ENCODE measurements at regions not wholly inside any gene's neighbourhood (a gene's known extent, or its start where the extent isn't known, plus 50 kb on each side); places are given as distances from the start of the nearest gene placed in this dataset.

DNA sequence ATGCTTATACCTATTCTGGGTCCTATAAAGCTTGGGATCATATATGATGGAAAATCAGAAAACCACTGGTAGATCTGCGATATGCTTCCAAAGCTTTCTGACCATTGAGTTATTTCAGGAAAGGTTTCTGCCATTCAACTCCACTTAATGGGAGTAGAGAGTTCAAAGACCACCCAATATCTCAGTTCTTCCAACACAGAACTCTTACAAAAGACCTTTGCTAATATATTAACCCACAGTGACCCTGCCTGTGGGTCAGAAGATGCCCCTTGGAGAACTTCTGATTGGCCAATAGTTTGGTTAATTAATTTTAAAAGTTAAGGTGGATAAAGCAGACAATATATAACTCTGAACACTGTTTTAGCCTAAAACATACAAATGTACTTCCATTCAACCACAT, 213.0 kb downstream of the IPO8 start:
- WGBS, result 60% methylated on average over 1 of the region's 1 CpG
- no peak overlapping the region for H3K9ac ChIP-seq (ENCODE audit: low read depth in 1 of 2, low read length in 2 of 2)
- H3K4me3 ChIP-seq (ENCODE audit: low read depth in 1 of 3, low read length in 3 of 3), result no peak overlapping the region
- TF ChIP-seq, protein P1, sequence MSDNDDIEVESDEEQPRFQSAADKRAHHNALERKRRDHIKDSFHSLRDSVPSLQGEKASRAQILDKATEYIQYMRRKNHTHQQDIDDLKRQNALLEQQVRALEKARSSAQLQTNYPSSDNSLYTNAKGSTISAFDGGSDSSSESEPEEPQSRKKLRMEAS (IDR thresholded peaks at IDR 0.05), result no peak
- TF ChIP-seq, protein P2, sequence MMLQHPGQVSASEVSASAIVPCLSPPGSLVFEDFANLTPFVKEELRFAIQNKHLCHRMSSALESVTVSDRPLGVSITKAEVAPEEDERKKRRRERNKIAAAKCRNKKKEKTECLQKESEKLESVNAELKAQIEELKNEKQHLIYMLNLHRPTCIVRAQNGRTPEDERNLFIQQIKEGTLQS (IDR thresholded peaks at IDR 0.05), result no peak
- no peak for TF ChIP-seq HNF4A (conservative IDR thresholded peaks at IDR 0.05)
- no peak for TF ChIP-seq FOXA1 (IDR thresholded peaks at IDR 0.05)
- no peak for TF ChIP-seq SP1 (IDR thresholded peaks at IDR 0.05)
- TF ChIP-seq, protein P3, sequence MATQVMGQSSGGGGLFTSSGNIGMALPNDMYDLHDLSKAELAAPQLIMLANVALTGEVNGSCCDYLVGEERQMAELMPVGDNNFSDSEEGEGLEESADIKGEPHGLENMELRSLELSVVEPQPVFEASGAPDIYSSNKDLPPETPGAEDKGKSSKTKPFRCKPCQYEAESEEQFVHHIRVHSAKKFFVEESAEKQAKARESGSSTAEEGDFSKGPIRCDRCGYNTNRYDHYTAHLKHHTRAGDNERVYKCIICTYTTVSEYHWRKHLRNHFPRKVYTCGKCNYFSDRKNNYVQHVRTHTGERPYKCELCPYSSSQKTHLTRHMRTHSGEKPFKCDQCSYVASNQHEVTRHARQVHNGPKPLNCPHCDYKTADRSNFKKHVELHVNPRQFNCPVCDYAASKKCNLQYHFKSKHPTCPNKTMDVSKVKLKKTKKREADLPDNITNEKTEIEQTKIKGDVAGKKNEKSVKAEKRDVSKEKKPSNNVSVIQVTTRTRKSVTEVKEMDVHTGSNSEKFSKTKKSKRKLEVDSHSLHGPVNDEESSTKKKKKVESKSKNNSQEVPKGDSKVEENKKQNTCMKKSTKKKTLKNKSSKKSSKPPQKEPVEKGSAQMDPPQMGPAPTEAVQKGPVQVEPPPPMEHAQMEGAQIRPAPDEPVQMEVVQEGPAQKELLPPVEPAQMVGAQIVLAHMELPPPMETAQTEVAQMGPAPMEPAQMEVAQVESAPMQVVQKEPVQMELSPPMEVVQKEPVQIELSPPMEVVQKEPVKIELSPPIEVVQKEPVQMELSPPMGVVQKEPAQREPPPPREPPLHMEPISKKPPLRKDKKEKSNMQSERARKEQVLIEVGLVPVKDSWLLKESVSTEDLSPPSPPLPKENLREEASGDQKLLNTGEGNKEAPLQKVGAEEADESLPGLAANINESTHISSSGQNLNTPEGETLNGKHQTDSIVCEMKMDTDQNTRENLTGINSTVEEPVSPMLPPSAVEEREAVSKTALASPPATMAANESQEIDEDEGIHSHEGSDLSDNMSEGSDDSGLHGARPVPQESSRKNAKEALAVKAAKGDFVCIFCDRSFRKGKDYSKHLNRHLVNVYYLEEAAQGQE (IDR thresholded peaks at IDR 0.05), result no peak
- no peak for TF ChIP-seq JUND (IDR thresholded peaks at IDR 0.05)
- TF ChIP-seq, protein P4, sequence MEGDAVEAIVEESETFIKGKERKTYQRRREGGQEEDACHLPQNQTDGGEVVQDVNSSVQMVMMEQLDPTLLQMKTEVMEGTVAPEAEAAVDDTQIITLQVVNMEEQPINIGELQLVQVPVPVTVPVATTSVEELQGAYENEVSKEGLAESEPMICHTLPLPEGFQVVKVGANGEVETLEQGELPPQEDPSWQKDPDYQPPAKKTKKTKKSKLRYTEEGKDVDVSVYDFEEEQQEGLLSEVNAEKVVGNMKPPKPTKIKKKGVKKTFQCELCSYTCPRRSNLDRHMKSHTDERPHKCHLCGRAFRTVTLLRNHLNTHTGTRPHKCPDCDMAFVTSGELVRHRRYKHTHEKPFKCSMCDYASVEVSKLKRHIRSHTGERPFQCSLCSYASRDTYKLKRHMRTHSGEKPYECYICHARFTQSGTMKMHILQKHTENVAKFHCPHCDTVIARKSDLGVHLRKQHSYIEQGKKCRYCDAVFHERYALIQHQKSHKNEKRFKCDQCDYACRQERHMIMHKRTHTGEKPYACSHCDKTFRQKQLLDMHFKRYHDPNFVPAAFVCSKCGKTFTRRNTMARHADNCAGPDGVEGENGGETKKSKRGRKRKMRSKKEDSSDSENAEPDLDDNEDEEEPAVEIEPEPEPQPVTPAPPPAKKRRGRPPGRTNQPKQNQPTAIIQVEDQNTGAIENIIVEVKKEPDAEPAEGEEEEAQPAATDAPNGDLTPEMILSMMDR (IDR thresholded peaks at IDR 0.05; ENCODE audit: low read depth, low read length, missing input control), result no peak
- TF ChIP-seq NR2F2 (IDR thresholded peaks at IDR 0.05), result no peak
- no peak for TF ChIP-seq FOXA2 (IDR thresholded peaks at IDR 0.05)
- no peak for TF ChIP-seq EGR1 (IDR thresholded peaks at IDR 0.05; ENCODE audit: low read depth in 2 of 2)
- TF ChIP-seq, protein P5, sequence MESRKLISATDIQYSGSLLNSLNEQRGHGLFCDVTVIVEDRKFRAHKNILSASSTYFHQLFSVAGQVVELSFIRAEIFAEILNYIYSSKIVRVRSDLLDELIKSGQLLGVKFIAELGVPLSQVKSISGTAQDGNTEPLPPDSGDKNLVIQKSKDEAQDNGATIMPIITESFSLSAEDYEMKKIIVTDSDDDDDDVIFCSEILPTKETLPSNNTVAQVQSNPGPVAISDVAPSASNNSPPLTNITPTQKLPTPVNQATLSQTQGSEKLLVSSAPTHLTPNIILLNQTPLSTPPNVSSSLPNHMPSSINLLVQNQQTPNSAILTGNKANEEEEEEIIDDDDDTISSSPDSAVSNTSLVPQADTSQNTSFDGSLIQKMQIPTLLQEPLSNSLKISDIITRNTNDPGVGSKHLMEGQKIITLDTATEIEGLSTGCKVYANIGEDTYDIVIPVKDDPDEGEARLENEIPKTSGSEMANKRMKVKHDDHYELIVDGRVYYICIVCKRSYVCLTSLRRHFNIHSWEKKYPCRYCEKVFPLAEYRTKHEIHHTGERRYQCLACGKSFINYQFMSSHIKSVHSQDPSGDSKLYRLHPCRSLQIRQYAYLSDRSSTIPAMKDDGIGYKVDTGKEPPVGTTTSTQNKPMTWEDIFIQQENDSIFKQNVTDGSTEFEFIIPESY (IDR thresholded peaks at IDR 0.05), result no peak
- no peak for TF ChIP-seq YY1 (IDR thresholded peaks at IDR 0.05)
- no peak for TF ChIP-seq GABPA (IDR thresholded peaks at IDR 0.05 in 1 of 2, conservative IDR thresholded peaks at IDR 0.05 in 1 of 2)
- no peak for TF ChIP-seq RAD21 (IDR thresholded peaks at IDR 0.05)
- TF ChIP-seq HNF4G (IDR thresholded peaks at IDR 0.05), result no peak
- TF ChIP-seq TAF1 (conservative IDR thresholded peaks at IDR 0.05), result no peak
- no peak overlapping the region for H3K27ac ChIP-seq (ENCODE audit: low read depth in 1 of 2, low read length in 2 of 2)
- H3K9me3 ChIP-seq (ENCODE audit: control insufficient read depth in 4 of 4, low read length in 3 of 4), result no peaks in the 10 kb centered on the region
- no peaks in the 10 kb centered on the region for H3K27me3 ChIP-seq (ENCODE audit: control insufficient read depth in 4 of 4, insufficient read depth in 4 of 4, low read length in 3 of 4)
- no peaks in the 10 kb centered on the region for H3K36me3 ChIP-seq (ENCODE audit: control insufficient read depth in 4 of 4, insufficient read depth in 3 of 4, low read depth in 1 of 4, low read length in 3 of 4)
- peaks cover 0 to 8% (median 6%) of the 10 kb centered on the region in 4 donors for H3K4me1 ChIP-seq (ENCODE audit: control insufficient read depth in 4 of 4, insufficient read depth in 4 of 4, low read length in 3 of 4)
- no peak for DNase-seq (ENCODE audit: low spot score)

DNA sequence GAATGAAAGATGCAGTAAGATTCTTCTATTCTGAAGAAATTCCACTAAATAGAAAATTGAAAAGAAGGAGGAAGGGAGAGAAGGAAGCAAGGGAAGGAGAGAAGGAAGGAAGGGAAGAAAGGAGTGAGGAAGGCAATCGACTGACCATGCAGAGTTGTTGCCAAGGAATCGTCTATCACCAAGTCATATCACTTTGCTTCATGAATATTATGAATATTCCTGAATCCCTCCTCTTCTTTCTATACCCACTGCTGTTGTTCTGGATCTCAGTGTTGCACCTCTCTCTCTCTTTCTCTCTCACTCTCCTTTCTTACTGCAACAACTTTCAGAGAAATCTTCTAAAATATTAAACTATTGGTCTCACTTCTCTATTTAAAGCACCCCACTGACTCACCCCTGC, 222.4 kb downstream of the IPO8 start:
- Histone ChIP-seq H3K27ac (ENCODE audit: low read depth in 1 of 2, low read length in 2 of 2) (no peak overlapping the region), H3K27me3 (ENCODE audit: control insufficient read depth in 4 of 4, insufficient read depth in 4 of 4, low read length in 3 of 4) (no peaks in the 10 kb centered on the region), H3K4me1 (ENCODE audit: control insufficient read depth in 4 of 4, insufficient read depth in 4 of 4, low read length in 3 of 4) (no peaks in the 10 kb centered on the region), H3K36me3 (ENCODE audit: control insufficient read depth in 4 of 4, insufficient read depth in 3 of 4, low read depth in 1 of 4, low read length in 3 of 4) (peaks cover 0 to 2% (median 0%) of the 10 kb centered on the region in 4 donors), H3K9me3 (ENCODE audit: control insufficient read depth in 4 of 4, low read length in 3 of 4) (peaks cover 4 to 7% (median 6%) of the 10 kb centered on the region in 4 donors), H3K4me3 (ENCODE audit: low read depth in 1 of 3, low read length in 3 of 3) (no peak overlapping the region), H3K9ac (ENCODE audit: low read depth in 1 of 2, low read length in 2 of 2) (no peak overlapping the region)
- WGBS, result 84% methylated on average over 2 of the region's 2 CpGs
- DNase-seq (ENCODE audit: low spot score), result no peak
- TF ChIP-seq HNF4G (IDR thresholded peaks at IDR 0.05) (no peak), HNF4A (conservative IDR thresholded peaks at IDR 0.05) (no peak), FOXA1 (IDR thresholded peaks at IDR 0.05) (no peak), YY1 (IDR thresholded peaks at IDR 0.05) (no peak)
- TF ChIP-seq, protein P5 (IDR thresholded peaks at IDR 0.05), result no peak
- TF ChIP-seq, protein P3 (IDR thresholded peaks at IDR 0.05), result no peak
